RKO (cell line): ENCODE measurements at regions not wholly inside any gene's neighbourhood (a gene's known extent, or its start where the extent isn't known, plus 50 kb on each side); places are given as distances from the start of the nearest gene placed in this dataset.
A peak's percentile ranks its signal among the peaks of the same experiment; 100 is the strongest.
"Not testable (repeated sequence)": the region's sequence is repeated elsewhere in the genome, so short reads cannot be mapped to it uniquely, and the experiment has no call there.

Experiments used
- DNase-seq: peaks from one replicate; pipeline ENCODE4 v3.0.0-alpha.2; 2016; ENCODE audit warnings: low spot score

DNA sequence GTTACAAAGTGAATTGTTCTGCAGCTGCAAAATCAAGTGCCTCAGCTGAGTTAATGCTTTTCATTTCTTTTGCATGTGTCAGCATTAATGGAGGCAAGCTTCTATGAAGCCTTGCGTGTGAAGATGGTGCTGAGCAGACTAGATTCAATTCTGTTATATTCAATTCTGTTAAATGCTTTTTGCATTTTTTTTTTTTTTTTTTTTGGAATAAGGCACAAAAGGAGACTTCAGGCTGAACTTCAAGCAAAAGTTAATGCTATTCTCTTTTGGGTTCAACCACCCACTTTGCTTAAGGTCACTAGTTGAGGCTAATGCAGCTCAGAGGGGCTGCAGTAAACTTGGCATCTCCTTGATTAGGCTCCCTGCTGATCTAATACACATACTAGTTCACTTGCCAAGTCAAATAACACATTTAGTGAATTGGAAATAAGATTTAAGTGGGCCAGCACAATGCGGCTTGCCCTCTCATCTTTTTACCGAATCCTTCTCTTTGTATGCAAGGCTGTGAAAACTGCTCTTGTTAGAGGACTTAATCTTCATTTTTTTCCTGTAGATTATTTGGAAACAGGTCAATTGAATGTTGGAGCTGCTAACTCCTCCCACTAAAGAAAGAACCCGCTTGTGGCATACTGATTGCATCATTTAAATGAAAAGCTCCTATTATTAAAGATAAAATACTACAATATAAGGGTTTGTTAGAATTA, 1020.2 kb downstream of the NR2F1-AS1 start:
- DNase-seq: no peak

- no peak for DNase-seq
Measured at GRCh38 chr5:92559781-92560180, 1021.2 kb downstream of the NR2F1-AS1 start.

DNA sequence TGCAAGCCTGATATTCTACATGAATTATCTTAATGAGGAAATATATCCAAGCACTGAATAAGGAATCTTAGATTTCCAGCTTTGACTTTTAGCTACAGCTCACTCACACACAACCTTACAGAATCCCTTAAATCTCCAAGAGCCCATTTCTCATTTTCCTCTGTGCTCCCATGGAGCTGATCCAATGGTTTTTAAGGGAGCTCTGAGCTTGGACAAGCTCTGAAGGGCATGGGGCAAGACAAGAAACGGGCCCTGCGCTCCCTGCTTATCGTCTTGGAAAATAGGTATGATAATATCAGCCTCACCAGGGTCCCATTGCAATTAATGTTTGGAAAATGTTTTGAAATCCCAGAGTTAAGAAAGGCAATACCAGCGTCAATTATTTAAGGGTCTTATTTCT, 1021.7 kb downstream of the NR2F1-AS1 start:
- no peak for DNase-seq

DNA sequence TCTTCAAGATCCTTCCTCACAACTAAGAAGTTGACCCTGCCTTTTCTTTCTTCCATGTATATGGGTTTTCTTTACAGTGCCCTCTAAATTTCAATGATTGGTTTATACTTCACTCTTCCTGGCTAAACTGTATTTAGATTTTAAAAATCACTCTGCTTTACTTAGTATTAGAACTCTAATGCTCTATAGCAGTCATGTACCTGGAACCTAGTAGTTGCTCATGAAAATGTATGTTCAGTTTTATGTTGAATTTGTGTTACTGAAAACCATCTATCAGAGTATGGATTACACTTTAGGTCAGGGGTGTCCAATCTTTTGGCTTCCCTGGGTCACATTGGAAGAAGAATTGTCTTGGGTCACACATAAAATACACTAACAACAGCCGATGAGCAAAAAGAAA, 1024.3 kb downstream of the NR2F1-AS1 start:
- DNase-seq: no peak

DNA sequence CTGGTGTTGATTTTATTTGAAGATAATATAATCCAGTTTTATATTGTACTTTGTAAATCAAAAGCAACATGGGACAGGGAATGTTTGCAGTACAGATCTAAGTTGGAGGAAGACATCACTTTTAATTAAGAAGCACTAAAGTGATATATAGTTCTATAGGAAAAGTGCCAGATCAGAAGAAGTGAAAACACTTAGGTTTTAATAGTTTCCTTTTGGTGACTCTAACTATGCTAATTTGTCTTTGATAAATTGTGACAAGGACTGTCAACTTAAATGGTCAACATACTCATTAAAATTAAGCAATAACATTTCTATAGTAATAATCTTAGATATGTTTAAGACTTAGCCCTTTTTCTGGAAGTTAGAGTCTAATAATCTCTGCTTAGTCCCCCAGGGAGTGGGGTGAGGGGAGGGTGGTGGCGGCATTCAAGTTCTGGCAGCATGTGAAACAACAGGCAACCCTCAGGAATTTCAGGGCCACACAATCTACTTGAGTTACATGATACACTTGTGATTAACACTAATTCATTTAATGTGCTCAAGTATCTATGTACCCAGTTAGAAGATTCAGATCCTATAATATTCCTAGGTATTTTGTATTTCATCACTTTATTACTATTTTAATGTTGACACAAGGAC, 1026.5 kb downstream of the NR2F1-AS1 start:
- no peak for DNase-seq

GRCh38 chr5:92553326-92553725, 1027.7 kb downstream of the NR2F1-AS1 start:
- DNase-seq: no peak

DNA sequence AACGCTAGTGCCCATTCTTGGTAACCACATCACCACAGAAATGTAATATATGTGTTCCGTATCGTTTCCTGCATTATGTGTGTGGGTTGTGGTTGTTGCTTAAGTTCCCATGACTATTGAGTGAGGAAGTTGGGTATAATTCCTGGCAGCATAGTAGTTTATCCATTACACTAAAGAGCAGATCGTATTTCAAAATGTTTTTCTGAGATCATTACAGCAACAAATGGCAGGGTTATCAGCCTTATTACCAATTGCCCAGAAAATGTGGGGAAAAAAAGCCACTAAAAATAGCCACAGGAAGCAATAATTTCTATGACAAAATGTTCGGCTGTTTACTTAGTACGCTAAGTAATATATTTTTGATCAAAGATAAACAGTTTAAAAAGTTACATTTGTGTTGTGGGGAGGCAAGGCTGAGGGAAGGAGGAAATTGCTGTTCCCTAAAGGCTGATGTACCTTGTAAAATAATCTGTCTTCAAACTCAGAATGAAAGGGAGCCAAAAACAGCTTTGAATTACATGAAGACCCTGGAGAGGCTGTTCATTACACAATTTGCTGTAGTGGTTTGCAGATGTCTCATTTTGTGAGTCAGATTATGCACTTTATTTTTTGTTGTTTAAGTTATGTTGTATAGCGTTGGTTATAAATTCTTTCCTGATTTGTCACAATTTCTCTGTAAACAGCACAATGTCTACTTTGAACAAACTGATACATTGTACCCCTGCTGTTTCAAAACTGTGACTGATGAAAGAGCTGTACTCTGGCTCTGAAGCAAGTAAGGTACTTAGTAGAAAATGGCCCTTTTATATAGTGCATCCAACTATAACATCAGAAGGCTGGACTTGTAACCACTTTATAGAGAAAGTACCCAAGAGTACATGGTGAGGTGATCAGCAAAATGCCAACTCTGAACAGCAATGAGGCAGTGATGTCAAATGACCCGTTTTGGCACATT, 1028.5 kb downstream of the NR2F1-AS1 start:
- peak; percentile 43 for DNase-seq

- no peak for DNase-seq
Measured at GRCh38 chr5:92548346-92548745, 1032.7 kb downstream of the NR2F1-AS1 start.

GRCh38 chr5:92544596-92544995, 1036.4 kb downstream of the NR2F1-AS1 start:
- DNase-seq: no peak

DNA sequence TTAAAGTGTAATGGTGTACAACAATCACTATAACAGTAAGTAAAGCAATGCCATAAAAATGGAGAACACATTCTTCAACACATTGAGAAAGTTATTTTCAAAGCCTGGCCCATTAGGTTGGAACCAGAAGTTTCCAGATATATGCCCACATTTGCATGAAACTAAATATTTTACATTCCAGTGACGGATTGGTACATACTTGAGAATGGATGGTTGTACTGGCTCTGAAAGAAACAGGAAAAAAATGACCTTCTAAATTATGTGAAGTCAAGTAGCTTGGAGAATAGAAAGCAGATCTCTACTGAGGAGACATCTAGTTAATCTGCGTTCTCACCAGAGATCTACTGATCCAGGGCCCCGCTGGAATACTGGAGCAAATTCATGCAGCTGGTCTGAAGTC, 1037.0 kb downstream of the NR2F1-AS1 start:
- DNase-seq: no peak

GRCh38 chr5:92543201-92543600, 1037.8 kb downstream of the NR2F1-AS1 start:
- no peak for DNase-seq

GRCh38 chr5:92542017-92542416, 1039.0 kb downstream of the NR2F1-AS1 start:
- DNase-seq: not testable (repeated sequence)

- no peak for DNase-seq
Measured at GRCh38 chr5:92527311-92528078, 1053.5 kb downstream of the NR2F1-AS1 start.

DNA sequence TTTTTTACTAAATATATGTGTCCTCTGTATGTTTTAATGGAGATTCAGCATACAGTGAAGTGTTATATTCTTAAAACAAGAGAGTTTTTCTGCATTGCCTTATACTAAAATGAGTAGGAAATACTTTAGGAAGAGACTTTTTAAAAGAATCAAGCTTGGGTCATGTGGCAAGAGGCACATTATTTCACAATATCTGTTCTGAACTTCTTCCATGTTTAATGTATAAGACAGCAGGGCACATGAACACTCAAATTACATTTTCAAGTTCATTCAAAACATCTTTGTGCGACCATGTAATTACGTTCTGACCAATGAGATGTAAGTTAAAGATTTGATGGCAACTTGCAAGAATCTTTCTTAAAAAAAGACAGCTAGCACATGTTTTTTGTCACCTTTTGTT, 1055.9 kb downstream of the NR2F1-AS1 start:
- no peak for DNase-seq

GRCh38 chr5:92519811-92520632, 1061.0 kb downstream of the NR2F1-AS1 start:
- DNase-seq: no peak

GRCh38 chr5:92518318-92518904, 1062.6 kb downstream of the NR2F1-AS1 start:
- peak; percentile 77 for DNase-seq

DNA sequence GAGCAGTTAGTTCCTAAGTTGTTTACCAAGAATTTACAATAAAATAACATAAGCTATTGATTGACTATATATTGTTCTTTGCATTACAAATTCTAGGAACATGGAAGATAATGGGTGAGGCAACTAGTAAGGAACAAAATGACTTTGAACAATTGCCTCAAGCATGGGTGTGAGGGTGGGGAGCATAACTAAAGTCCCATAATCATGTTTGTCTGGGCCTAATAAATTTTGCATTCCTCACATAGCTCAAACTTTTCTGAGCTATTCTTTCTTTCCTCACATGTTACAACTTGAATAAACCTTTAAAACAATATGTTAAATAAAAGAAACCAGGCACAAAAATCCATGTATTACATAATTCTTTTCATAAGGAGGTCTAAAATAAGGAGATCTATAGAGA, 1066.1 kb downstream of the NR2F1-AS1 start:
- no peak for DNase-seq

- DNase-seq: peak; percentile 74
Measured at GRCh38 chr5:92513067-92513466, 1068.0 kb downstream of the NR2F1-AS1 start.

- DNase-seq: peak; percentile 9
Measured at GRCh38 chr5:92508271-92508670, 1072.7 kb downstream of the NR2F1-AS1 start.

DNA sequence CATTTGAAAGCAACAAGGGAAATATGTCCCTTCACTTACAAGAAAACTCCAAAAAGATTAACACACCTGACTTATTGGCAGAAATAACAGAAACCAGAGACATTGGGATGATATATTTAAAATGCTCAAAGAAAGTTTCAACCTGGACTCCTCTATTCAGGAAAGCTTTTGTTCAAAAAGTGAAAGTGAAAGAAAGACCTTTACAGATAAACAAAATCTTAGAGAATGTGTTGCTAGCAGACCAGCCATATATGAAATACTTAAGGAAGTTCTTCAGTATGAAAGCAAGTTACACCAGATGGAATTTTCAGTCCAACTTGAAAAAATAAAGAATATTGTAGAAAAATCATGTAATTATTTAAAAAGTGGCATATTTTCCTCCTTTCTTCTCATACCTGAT, 1075.1 kb downstream of the NR2F1-AS1 start:
- DNase-seq: peak; percentile 7

DNA sequence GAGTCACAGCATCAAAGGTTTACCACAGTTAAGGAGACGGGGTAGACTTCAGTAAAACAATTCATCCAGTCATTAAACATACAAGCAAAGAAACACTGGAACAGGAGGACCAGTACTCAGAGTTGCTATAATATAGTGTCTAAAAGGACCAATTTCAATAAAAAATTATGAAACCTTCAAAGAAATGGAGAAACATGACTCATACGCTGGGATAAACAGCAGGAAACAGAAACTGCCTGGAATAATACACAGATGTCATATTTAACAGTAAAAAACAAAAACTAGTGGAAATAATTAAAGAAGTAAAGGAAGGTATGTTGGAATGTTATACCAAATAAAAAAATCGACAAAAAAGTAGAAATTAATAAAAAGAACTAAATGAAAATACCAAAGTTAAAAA, 1075.9 kb downstream of the NR2F1-AS1 start:
- DNase-seq: no peak
